Sigmoid colon (tissue), 6 donors: ENCODE measurements at regions not wholly inside any gene's neighbourhood (a gene's known extent, or its start where the extent isn't known, plus 50 kb on each side); places are given as distances from the start of the nearest gene placed in this dataset.

Experiments
- DNase-seq: peaks from one replicate; pipeline ENCODE4 v3.0.0-alpha.2; 2019
- H3K27ac ChIP-seq, 4 donors: fragments of 200-600 bp; sonication (generic); one replicate each; pipeline ENCODE4 v1.5.1; 2016 to 2019; ENCODE audit warnings: mild to moderate bottlenecking in 1 of 4
- H3K27me3 ChIP-seq, 3 donors: fragments of 200-600 bp; sonication (generic); one replicate each; pipeline ENCODE4 v1.5.1; 2019; ENCODE audit warnings: mild to moderate bottlenecking in 1 of 3
- H3K36me3 ChIP-seq, 4 donors: fragments of 200-600 bp; sonication (generic); one replicate each; pipeline ENCODE4 v1.5.1; 2016 to 2019
- H3K4me1 ChIP-seq, 4 donors: fragments of 200-600 bp; sonication (generic); one replicate each; pipeline ENCODE4 v1.5.1; 2017 to 2019
- H3K4me3 ChIP-seq, 4 donors: fragments of 200-600 bp; sonication (generic); one replicate each; pipeline ENCODE4 v1.5.1; 2017 to 2019; ENCODE audit warnings: mild to moderate bottlenecking in 2 of 4, moderate library complexity in 1 of 4
- H3K9me3 ChIP-seq, 4 donors: fragments of 200-600 bp in 3 of 4; sonication (generic) in 3 of 4; one replicate each; pipeline versions ENCODE4 v1.5.1 to v1.6.1; 2013 to 2019
- EP300 ChIP-seq, 4 donors: sonication (generic); formaldehyde crosslinking; IDR thresholded peaks; one replicate each; pipeline ENCODE4 v1.6.1; 2017; ENCODE audit warnings: antibody characterized with exemption in 4 of 4
- POLR2A ChIP-seq, 2 donors: fragments of 450-650 bp; IDR thresholded peaks; one replicate each; pipeline ENCODE4 v1.6.1; 2016; ENCODE audit warnings: antibody characterized with exemption in 2 of 2, mild to moderate bottlenecking in 2 of 2, moderate library complexity in 2 of 2
- POLR2AphosphoS5 ChIP-seq, 4 donors: sonication (generic); formaldehyde crosslinking; IDR thresholded peaks; one replicate each; pipeline ENCODE4 v1.6.1; 2017; ENCODE audit warnings: antibody characterized with exemption in 4 of 4
- WGBS, 2 donors: extraction: QIAGEN DNeasy Blood & Tissue Kit; methylation state at CpG; one replicate each; pipeline ENCODE4 v1.1.7; 2013; 5-methylcytosine and 5-hydroxymethylcytosine counted together
- intact Hi-C: fragments of 100-400 bp; cut with DNase I; formaldehyde crosslinking; loops from one replicate; pipeline ENCODE4 v1.15.1; 2023
- TF ChIP-seq, protein P1 (sequence below), 4 experiments: fragments of 450-650 bp in 3 of 4; fragments of 200-600 bp in 1 of 4; IDR thresholded peaks; one replicate each; pipeline ENCODE4 v1.5.1; 2016 to 2019; ENCODE audit warnings: antibody characterized with exemption in 4 of 4, mild to moderate bottlenecking in 3 of 4, moderate library complexity in 2 of 4
- donor health status: healthy with polysubstance abuse.
- donor health status: healthy.

DNA sequence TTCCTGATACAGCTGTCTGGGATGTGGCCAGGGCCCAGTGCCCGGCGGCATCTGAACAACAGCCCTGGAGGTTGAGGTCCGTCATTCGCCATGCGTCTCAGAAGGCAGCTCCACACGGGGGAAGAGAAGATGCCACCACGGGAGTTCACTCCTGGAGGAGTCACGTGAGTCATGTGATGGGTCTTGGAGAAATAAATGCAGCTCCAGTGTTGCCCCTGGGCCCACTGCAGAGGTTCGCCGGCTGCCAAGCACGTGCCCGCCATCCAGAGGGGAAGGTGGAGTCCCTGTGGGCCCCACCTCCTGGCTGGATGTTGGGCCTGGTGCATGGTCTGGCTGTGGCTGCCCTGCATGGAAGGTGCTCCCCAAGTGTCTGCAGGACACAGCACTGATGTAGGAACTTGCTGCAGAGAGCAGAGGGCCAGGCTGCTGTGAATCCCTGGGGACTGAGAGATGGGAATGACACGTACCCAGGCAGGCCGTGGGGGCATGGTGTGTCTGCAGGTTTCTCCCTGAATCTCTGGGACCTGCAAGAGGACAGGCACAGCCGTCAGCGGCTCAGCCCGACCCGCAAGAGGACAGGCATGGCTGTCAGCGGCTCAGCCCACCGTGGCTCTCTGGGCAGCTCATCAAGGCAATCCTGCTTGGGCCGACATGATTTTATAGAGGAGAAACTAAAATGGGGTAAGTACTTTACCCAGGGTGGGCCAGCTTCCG is 418.3 kb upstream of the IRX4 start:
- TF ChIP-seq POLR2A (IDR thresholded peaks at IDR 0.05) (no peak), POLR2AphosphoS5 (IDR thresholded peaks at IDR 0.05) (no peak), EP300 (IDR thresholded peaks at IDR 0.05) (no peak)
- TF ChIP-seq, protein P1, sequence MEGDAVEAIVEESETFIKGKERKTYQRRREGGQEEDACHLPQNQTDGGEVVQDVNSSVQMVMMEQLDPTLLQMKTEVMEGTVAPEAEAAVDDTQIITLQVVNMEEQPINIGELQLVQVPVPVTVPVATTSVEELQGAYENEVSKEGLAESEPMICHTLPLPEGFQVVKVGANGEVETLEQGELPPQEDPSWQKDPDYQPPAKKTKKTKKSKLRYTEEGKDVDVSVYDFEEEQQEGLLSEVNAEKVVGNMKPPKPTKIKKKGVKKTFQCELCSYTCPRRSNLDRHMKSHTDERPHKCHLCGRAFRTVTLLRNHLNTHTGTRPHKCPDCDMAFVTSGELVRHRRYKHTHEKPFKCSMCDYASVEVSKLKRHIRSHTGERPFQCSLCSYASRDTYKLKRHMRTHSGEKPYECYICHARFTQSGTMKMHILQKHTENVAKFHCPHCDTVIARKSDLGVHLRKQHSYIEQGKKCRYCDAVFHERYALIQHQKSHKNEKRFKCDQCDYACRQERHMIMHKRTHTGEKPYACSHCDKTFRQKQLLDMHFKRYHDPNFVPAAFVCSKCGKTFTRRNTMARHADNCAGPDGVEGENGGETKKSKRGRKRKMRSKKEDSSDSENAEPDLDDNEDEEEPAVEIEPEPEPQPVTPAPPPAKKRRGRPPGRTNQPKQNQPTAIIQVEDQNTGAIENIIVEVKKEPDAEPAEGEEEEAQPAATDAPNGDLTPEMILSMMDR (IDR thresholded peaks at IDR 0.05): no peak
- Histone ChIP-seq H3K4me3 (no peak overlapping the region), H3K27ac (no peak overlapping the region), H3K4me1 (no peaks in the 10 kb centered on the region), H3K27me3 (no peaks in the 10 kb centered on the region), H3K9me3 (no peaks in the 10 kb centered on the region), H3K36me3 (no peaks in the 10 kb centered on the region)
- intact Hi-C loops: no loop called here
- WGBS, 2 donors: 90 to 92% methylated on average over 22 of the region's 22 CpGs
- no peak for DNase-seq

DNA sequence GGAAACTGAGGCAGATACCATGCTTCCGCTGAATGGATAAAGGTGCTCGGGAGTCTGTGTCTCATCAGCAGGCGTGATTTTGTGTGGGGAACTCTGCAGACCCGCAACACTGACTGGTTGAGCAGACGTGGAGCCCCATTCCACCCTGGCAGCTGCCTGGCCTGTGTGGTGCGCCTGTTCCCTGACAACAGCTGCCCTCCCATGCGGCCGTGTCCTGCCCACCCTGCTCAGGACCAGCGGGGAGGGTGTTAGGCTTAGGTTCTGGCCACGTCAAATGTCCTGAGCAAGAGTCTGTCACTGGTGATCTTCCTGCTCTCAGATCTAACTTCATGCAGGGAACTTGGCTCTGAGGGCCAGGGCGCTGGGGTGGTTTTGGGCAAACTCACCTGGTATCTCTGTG is 417.7 kb upstream of the IRX4 start:
- H3K9me3 ChIP-seq: no peaks in the 10 kb centered on the region
- H3K4me3 ChIP-seq: no peak overlapping the region
- TF ChIP-seq POLR2AphosphoS5 (IDR thresholded peaks at IDR 0.05) (no peak), POLR2A (IDR thresholded peaks at IDR 0.05) (no peak), EP300 (IDR thresholded peaks at IDR 0.05) (no peak)
- TF ChIP-seq, protein P1 (IDR thresholded peaks at IDR 0.05): no peak
- no peak overlapping the region for H3K27ac ChIP-seq
- 83 to 93% methylated on average over 11 of the region's 11 CpGs for WGBS, 2 donors
- H3K36me3 ChIP-seq: no peaks in the 10 kb centered on the region
- H3K4me1 ChIP-seq: no peaks in the 10 kb centered on the region
- peak; percentile 46 for DNase-seq
- H3K27me3 ChIP-seq: no peaks in the 10 kb centered on the region
- intact Hi-C loops: no loop called here

DNA sequence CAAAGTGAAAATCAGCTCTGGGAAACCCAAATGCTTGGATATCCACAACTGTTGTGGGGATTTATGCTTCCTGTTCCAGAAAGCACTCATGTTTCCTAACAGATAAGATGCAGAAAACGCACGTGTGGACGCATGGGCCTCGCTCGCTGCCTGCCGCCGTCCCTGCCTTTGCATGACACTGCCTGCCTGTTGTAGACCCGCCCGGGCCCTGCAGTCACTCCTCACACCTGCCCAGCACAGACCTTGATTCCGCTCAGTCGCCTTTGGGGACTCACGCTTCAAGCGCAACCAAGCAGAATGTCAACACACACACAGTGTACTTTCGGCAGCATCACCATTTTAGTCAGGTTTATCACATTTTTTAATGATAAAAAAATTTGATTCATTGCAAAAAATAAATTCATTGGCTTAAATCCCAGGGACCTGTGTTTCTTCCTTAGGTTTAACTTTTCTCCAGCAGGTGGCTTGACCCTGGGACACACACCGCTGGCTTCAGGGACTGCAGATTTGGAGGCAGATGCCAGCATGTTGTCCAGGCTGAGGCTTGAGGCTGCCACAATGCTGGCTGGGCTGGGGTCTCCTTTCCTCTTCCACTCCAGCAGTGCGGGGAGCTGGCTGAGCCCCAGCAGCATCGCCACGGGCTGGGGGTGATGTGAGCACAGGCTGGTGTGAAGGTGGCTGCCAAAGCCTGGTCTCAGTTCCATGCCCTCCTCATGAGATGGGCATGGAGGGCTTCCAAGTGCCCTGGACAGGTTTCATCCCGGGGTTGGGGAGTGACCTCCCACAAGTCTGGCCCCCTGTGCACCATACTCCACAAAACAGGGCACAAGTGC is 416.9 kb upstream of the IRX4 start:
- no peak overlapping the region for H3K4me3 ChIP-seq
- H3K36me3 ChIP-seq: no peaks in the 10 kb centered on the region
- peak; percentile 39 for DNase-seq
- H3K9me3 ChIP-seq: no peaks in the 10 kb centered on the region
- TF ChIP-seq POLR2A (IDR thresholded peaks at IDR 0.05): no peak
- TF ChIP-seq POLR2AphosphoS5 (IDR thresholded peaks at IDR 0.05): no peak
- TF ChIP-seq, protein P1 (IDR thresholded peaks at IDR 0.05): no peak
- intact Hi-C loops: no loop called here
- WGBS, 2 donors: 67 to 68% methylated on average over 19 of the region's 19 CpGs
- H3K4me1 ChIP-seq: no peaks in the 10 kb centered on the region
- H3K27me3 ChIP-seq: no peaks in the 10 kb centered on the region
- H3K27ac ChIP-seq: no peak overlapping the region

DNA sequence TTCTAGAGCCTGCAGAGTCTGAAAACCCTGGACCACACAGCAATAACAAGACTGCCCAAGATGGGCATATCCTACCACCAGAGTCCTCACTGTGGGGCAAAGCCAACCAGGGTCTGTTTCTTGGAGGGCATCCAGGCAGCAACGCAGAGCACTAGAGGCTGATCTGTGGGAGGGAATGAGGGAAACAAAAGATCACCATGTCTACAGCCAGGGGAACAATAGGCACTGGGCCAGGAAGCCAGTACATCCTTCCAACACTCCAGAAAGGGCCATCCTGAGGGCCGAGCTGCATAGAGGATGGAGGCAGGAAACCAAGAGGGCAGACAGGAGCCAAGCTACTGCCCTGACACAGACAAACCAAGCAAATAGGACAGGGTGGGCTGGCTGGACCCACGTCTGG is 416.1 kb upstream of the IRX4 start:
- TF ChIP-seq, protein P1 (IDR thresholded peaks at IDR 0.05): no peak

More for the DNA sequence above, 416.1 kb upstream of the IRX4 start:
- Histone ChIP-seq H3K4me1 (no peaks in the 10 kb centered on the region), H3K27ac (no peak overlapping the region), H3K4me3 (no peak overlapping the region), H3K27me3 (no peaks in the 10 kb centered on the region), H3K9me3 (no peaks in the 10 kb centered on the region), H3K36me3 (no peaks in the 10 kb centered on the region)
- peak; percentile 43 for DNase-seq
- 21 to 29% methylated on average over 3 of the region's 3 CpGs for WGBS, 2 donors
- intact Hi-C loops: no loop called here
